NCI-H1694 treated with DMSO at 0.1 percent for 48 hours (cell line): ENCODE measurements at regions not wholly inside any gene's neighbourhood (a gene's known extent, or its start where the extent isn't known, plus 50 kb on each side); places are given as distances from the start of the nearest gene placed in this dataset.
A peak's percentile ranks its signal among the peaks of the same experiment; 100 is the strongest.

ENCODE experiments used
- DNase-seq: peaks from one replicate; lab custom pipeline; 2025; lab: John Stamatoyannopoulos, UW

DNA sequence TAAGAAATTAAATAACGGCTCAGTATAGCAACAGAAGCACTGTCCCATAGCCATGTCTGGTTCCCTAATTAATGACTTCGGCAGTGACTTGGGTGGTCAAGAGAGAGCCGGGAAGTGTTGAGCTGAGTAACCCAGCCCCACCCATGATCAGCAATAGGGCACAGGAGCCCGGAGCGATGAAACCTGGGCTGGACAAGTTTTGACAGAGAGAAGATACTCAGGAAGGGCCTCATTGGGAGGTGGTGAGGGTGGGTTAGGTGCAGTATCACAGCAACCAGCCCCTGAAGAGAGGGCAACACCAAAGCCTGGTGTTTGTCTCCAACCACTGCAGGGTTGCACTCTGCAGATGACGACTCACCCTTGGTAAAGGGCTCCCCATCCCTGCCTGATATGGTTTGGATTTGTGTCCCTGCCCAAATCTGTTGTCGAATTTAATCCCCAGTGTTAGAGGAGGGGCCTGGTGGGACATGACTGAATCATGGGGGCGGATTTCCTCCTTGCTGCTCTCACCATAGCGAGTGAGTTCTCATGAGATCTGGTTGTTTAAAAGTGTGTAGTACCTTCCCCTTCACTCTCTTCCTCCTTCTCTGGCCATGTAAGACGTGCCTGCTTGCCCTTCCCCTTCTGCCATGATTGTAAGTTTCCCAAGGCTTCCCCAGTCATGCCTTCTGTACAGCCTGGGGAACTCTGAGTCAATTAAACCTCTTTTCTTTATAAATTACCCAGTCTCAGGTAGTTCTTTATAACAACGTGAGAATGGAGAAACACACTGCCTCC lies 124.9 kb upstream of the MED13L start:
- no peak for DNase-seq

DNA sequence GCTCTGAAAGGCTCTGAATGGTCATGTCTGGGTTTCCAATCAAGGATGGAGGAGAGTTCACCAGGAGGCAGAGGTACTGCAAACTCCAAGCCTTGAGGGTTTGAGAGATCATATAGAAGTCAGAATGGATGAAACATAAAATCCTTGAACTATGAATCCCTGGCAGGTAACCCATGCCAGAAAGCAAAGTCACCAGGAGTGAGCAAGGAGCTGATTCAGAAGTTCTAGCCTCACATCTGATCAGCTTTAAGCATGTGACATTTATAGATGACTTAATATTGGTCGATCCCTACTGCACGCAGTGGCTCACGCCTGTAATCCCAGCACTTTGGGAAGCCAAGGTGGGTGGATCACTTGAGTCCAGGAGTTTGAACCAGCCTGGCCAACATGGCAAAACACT lies 126.1 kb upstream of the MED13L start:
- no peak for DNase-seq

GRCh38 chr12:116404247-116404646 lies 126.8 kb upstream of the MED13L start:
- no peak for DNase-seq

DNA sequence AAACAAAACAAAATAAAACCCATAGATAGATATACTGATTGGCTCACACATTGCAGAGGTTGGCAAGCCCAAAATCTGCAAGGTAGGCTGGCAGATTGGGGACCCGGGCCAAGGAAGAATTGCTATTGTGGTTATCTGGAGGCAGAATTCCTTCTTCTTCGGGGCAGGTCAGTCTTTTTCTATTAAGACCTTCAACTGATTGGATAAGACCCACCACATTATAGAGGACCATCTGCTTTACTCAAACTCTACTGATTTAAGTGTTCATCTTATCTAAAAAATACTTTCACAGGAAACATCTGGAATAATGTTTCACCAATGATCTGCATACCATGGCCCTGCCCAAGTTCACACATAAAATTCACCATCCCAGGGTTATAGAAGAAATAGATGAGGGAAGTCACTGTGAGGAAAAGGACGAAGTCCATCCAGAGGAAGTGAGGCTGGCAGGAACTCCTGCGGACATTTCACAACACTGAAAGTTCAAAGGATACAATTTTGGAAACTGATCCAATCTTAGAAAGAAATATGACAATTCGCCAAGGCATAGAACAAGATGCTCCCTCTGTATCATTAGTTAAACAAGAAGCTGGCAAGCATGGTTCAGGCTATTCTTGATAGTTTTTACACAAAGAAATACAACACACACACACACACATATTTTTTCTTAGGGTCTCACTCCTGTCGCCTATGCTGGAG lies 127.6 kb upstream of the MED13L start:
- DNase-seq = no peak

DNA sequence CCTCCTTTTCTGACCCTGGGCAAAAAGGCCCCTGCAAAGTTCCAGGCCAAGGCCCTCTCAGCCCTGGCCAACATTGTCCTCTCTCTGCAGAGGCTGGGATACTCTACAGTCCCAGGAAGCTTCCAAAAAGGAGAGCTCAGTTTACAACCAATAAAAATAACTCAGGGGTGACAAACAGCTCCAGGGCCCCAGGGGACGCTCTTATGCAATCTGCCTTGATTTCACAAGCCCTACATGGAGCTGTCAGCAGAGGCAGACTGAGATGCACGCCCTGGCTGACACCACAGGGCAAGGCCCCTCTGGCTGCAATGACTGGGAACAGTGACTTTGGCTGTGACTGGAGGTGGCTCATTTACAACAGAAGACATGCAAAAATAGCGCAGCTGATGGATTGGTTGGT lies 129.0 kb upstream of the MED13L start:
- DNase-seq = peak; percentile 28

- no peak for DNase-seq
Observed at GRCh38 chr12:116408489-116409250, 131.2 kb upstream of the MED13L start.

GRCh38 chr12:116411977-116412376 lies 134.5 kb upstream of the MED13L start:
- no peak for DNase-seq

- DNase-seq = no peak
Observed at GRCh38 chr12:116414891-116415290, 137.4 kb upstream of the MED13L start.

GRCh38 chr12:116415408-116416108 lies 138.1 kb upstream of the MED13L start:
- no peak for DNase-seq

DNA sequence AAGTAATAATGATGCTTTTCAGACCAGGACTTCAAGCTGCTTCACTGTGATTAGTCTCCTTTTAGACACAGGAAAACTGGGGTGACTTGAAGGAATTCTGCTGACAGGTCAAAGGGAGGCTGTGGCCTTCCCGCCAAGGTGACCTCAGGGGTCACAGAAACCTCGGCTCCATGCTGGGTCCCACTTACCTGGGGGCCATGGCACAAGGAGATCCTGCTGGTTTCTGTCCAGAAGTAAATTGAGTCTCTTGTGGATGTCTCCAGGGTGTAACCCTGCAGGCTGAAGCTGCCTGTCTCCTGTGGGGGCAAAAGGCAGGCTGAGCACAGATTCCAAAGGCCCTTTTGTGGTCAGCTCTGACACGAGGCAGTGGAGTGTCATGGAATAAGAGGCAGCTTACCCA lies 138.7 kb upstream of the MED13L start:
- no peak for DNase-seq

DNA sequence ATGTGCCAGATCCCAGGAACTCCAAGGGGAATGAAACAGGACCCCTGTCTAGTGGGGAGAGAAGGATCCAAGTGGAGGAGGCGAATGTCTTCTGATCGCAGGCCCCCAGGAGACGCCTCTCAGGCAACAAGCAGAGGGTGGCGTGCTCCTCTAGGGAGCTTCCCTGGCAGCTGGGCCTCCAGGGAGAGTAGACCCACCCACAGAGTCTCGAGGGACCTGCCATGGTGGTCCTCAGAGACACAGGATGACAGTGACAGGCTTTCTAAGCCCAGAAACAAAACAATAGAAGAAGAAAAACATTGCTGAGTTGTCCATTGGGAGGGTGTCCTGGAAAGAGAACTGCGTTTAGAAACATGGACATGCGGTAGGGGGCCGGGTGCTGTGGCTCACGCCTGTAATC lies 140.6 kb upstream of the MAP1LC3B2 start:
- no peak for DNase-seq

DNA sequence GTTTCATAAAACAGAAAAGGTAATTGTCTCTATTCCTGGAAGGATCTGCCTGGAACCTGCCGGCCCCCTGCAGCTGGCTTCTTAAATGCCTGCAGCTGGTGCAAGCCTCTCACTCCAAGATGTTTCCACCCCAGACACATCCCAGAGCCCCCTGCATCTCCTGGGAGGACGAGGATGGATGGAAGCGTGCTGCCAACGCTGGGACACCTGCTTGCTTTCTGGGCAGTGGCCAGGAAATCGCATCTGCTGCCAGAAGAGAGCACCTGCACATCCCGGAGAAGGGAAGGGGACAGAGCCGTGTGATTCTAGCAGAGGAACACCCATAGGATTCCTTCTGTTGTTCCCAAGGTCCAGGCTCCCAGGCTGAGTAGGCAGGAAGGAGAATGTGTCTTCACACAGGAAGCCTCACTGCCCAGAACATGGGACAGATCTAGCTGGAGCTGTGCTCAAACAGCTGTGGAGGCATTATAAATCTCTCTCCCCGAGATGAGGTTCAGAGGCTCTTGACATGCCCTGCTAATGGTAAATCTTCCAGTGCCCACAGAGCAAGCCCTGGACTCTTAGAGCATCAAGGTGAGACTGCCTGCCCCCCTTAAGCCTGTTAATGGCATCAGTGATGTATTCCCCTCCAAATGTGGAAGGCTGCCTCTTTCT lies 138.8 kb upstream of the MAP1LC3B2 start:
- peak; percentile 10 for DNase-seq

GRCh38 chr12:116421785-116422538 lies 137.2 kb upstream of the MAP1LC3B2 start:
- DNase-seq = no peak

DNA sequence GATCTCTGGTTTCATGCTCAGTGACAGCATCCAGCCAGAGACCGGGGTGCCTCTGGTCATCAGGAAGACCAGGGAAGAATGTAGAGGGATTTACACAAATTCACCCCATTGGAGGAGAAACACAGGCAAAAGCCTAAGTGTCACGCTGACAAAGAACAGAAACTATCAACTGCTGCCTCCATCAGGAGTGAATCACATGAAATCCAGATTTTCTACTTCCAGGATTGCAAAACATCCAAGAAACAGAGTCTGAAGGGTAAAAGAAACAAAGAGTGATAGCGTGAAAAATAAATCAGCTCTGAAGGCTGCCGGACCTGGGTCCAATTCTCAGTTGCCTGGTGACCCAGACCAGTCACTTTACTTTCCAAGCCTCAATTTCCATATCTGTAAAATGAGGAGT lies 136.1 kb upstream of the MAP1LC3B2 start:
- DNase-seq = no peak

DNA sequence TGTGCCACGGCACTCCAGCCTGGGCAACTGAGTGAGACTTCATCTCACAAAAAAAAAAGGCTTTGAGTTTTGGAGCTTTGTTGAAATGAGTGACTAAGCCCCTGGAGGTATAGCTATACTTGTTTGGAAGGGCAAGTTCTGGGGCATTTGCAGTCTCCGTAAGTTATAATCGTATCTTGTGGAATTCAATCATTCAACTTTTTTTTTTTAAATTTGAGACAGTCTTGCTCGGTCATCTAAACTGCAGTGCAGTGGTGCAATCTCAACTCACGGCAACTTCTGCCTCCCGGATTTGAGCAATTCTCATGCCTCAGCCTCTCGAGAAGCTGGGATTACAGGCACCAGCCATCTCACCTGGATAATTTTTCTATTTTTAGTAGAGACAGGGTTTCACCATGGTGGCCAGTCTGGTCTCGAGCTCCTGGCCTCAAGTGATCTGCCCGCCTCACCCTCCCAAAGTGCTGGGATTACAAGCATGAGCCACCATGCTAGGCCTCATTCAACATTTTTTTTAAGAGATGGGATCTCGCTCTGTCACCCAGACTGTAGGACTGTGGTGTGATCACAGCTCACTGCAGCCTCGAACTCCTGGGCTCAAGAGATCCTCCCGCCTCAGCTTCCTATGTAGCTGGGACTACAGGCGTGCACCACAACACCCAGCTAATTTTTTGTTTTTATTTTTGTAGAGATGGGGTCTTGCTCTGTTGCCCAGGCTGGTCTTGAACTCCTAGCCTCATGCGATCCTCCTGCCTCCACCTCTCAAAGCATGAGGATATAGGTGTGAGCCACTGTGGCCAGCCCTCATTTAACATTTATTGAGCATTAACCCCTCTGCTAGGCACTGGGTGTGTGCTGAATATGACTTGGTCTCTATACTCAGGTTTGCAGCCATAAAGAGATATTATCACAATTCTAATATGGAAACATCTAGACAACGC lies 133.7 kb upstream of the MAP1LC3B2 start:
- no peak for DNase-seq

- DNase-seq = no peak
Observed at GRCh38 chr12:116426391-116427136, 132.6 kb upstream of the MAP1LC3B2 start.

GRCh38 chr12:116427200-116427930 lies 131.8 kb upstream of the MAP1LC3B2 start:
- no peak for DNase-seq

GRCh38 chr12:116429826-116430360 lies 129.3 kb upstream of the MAP1LC3B2 start:
- DNase-seq = no peak
